ENCODE measurements at regions not wholly inside any gene's neighbourhood (a gene's known extent, or its start where the extent isn't known, plus 50 kb on each side); places are given as distances from the start of the nearest gene placed in this dataset.

DNA sequence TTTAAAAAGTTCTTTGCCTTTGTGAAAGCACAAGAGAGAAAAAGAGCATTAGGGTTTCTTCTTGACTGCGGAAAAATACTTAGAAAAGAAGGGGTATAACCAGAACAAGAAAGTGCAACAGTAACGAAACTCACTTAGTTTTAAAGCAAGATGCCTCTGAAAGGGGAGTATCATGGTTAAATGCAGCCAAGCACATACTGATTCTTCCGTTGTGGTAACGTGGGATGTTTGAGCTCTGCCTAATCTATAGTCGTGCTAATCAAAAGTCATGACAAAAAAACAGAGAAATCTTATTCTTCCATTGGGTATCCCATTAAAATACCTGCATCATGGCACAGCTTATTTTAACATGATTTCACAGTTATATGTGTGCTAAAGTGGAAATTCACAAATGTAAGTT, 187.8 kb upstream of the LRFN5 start:
- Histone ChIP-seq H3K36me3 (no peaks in the 10 kb centered on the region), H3K9me3 (no peaks in the 10 kb centered on the region), H3K4me1 (no peaks in the 10 kb centered on the region), H3K4me3 (no peak overlapping the region), H3K27ac (no peak overlapping the region), H3K27me3 (no peaks in the 10 kb centered on the region)
- DNase-seq: no peak
- 41 to 67% methylated on average over 5 of the region's 5 CpGs for WGBS, 2 donors
- intact Hi-C loops (cut with DNase I): no loop called here
- TF ChIP-seq POLR2A (IDR thresholded peaks at IDR 0.05) (no peak), CTCF (IDR thresholded peaks at IDR 0.05) (no peak)

DNA sequence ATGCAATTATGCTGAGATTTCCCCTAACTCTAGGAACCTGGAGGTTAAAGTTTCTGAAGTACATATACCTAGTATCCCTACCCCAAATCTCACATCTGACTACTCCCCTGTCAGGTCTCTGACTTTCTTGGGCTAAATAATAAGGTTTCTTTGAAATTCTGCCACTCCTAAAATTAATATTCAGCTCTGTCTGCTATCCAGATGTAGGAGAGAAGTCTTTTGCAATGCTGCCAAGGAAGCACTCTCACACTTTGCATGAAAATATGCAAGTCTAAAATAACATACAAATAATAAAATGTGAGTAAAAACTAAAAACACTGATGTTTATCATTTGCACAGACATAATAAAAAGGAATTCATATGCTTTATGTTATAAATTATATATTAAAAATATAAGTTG, 196.9 kb upstream of the LRFN5 start:
- intact Hi-C loops (cut with DNase I): no loop called here
- no peak for DNase-seq

GRCh38 chr14:41404126-41404525, 202.6 kb upstream of the LRFN5 start:
- no peak for DNase-seq
- H3K4me3 ChIP-seq: no peak overlapping the region
- H3K9me3 ChIP-seq: no peaks in the 10 kb centered on the region
- H3K36me3 ChIP-seq: no peaks in the 10 kb centered on the region
- TF ChIP-seq POLR2A (IDR thresholded peaks at IDR 0.05) (no peak), CTCF (IDR thresholded peaks at IDR 0.05) (no peak)
- intact Hi-C loops (cut with DNase I): no loop called here
- no peaks in the 10 kb centered on the region for H3K4me1 ChIP-seq
- H3K27ac ChIP-seq: no peak overlapping the region
- H3K27me3 ChIP-seq: no peaks in the 10 kb centered on the region

More for the DNA sequence above, 196.9 kb upstream of the LRFN5 start:
- Histone ChIP-seq H3K27ac (no peak overlapping the region), H3K36me3 (no peaks in the 10 kb centered on the region), H3K27me3 (no peaks in the 10 kb centered on the region), H3K4me1 (no peaks in the 10 kb centered on the region), H3K4me3 (no peak overlapping the region), H3K9me3 (no peaks in the 10 kb centered on the region)
- no peak for TF ChIP-seq POLR2A (IDR thresholded peaks at IDR 0.05)
- TF ChIP-seq CTCF (IDR thresholded peaks at IDR 0.05): no peak

- no peak for DNase-seq
- H3K9me3 ChIP-seq: no peaks in the 10 kb centered on the region
- no peaks in the 10 kb centered on the region for H3K36me3 ChIP-seq
- no peaks in the 10 kb centered on the region for H3K4me1 ChIP-seq
- intact Hi-C loops (cut with DNase I): no loop called here
- TF ChIP-seq CTCF (IDR thresholded peaks at IDR 0.05): no peak
- TF ChIP-seq POLR2A (IDR thresholded peaks at IDR 0.05): no peak
- H3K27ac ChIP-seq: no peak overlapping the region
- no peaks in the 10 kb centered on the region for H3K27me3 ChIP-seq
- no peak overlapping the region for H3K4me3 ChIP-seq
Measured at GRCh38 chr14:41403360-41403759, 203.3 kb upstream of the LRFN5 start.

GRCh38 chr14:41397926-41398325, 208.8 kb upstream of the LRFN5 start:
- no peaks in the 10 kb centered on the region for H3K9me3 ChIP-seq
- intact Hi-C loops (cut with DNase I): no loop called here
- H3K27me3 ChIP-seq: no peaks in the 10 kb centered on the region
- no peaks in the 10 kb centered on the region for H3K36me3 ChIP-seq
- TF ChIP-seq CTCF (IDR thresholded peaks at IDR 0.05) (no peak), POLR2A (IDR thresholded peaks at IDR 0.05) (no peak)
- DNase-seq: no peak
- no peaks in the 10 kb centered on the region for H3K4me1 ChIP-seq
- H3K4me3 ChIP-seq: no peak overlapping the region
- no peak overlapping the region for H3K27ac ChIP-seq
